ENCODE measurements at regions not wholly inside any gene's neighbourhood (a gene's known extent, or its start where the extent isn't known, plus 50 kb on each side); places are given as distances from the start of the nearest gene placed in this dataset.

- TF ChIP-seq, protein P1, sequence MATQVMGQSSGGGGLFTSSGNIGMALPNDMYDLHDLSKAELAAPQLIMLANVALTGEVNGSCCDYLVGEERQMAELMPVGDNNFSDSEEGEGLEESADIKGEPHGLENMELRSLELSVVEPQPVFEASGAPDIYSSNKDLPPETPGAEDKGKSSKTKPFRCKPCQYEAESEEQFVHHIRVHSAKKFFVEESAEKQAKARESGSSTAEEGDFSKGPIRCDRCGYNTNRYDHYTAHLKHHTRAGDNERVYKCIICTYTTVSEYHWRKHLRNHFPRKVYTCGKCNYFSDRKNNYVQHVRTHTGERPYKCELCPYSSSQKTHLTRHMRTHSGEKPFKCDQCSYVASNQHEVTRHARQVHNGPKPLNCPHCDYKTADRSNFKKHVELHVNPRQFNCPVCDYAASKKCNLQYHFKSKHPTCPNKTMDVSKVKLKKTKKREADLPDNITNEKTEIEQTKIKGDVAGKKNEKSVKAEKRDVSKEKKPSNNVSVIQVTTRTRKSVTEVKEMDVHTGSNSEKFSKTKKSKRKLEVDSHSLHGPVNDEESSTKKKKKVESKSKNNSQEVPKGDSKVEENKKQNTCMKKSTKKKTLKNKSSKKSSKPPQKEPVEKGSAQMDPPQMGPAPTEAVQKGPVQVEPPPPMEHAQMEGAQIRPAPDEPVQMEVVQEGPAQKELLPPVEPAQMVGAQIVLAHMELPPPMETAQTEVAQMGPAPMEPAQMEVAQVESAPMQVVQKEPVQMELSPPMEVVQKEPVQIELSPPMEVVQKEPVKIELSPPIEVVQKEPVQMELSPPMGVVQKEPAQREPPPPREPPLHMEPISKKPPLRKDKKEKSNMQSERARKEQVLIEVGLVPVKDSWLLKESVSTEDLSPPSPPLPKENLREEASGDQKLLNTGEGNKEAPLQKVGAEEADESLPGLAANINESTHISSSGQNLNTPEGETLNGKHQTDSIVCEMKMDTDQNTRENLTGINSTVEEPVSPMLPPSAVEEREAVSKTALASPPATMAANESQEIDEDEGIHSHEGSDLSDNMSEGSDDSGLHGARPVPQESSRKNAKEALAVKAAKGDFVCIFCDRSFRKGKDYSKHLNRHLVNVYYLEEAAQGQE (IDR thresholded peaks at IDR 0.05; ENCODE audit: unreplicated experiment) = no peak
Observed at GRCh38 chr22:17303441-17303839, 65.8 kb upstream of the CECR2 start (continued).

DNA sequence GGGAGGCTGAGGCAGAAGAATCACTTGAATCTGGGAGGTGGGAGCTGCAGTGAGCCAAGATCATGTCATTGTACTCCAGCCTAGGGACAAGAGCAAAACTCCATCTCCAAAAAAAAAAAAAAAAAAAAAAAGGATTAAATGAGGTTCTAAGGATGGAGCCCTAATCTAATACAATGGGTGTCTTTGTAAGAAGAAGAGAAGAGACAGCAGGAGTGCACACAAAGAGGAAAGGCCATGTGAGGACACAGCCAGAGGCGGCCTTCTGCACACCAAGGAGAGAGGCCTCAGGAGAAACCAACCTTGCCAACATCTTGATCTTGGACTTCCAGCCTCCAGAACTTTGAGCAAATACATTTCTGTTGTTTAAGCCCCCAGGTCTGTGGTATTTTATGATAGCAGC is 66.6 kb upstream of the CECR2 start:
- Histone ChIP-seq H3K9me2 (ENCODE audit: insufficient read depth) (0 out of 2 replicates have a peak, but pooled peaks cover 4% of the 10 kb centered on the region), H3K27ac (ENCODE audit: low read depth) (no peak overlapping the region), H3K36me3 (ENCODE audit: insufficient read depth) (no peaks in the 10 kb centered on the region), H2AFZ (no peak overlapping the region), H3K4me3 (no peak overlapping the region), H3K4me2 (no peak overlapping the region), H3K27me3 (ENCODE audit: insufficient read depth) (no peaks in the 10 kb centered on the region), H3K4me1 (ENCODE audit: insufficient read depth) (0 out of 2 replicates have a peak, but pooled peaks cover 3% of the 10 kb centered on the region), H3K79me2 (replicated peaks; ENCODE audit: insufficient read depth) (no peaks in the 10 kb centered on the region), H4K20me1 (replicated peaks; ENCODE audit: insufficient read depth) (no peaks in the 10 kb centered on the region), H3F3A (replicated peaks; ENCODE audit: low read depth) (peaks cover 2% of the 10 kb centered on the region; the same call in 1 of the 2 replicates)
- Mint-ChIP-seq H3K27me3 (ENCODE audit: insufficient read depth, low read depth, poor library complexity) (peaks cover 18% of the 10 kb centered on the region), H3K9me3 (peaks cover 18% of the 10 kb centered on the region), H3K27ac (no peak overlapping the region), H3K4me1 (peaks cover 15% of the 10 kb centered on the region), H3K4me3 (no peak overlapping the region), H3K36me3 (ENCODE audit: low read depth) (peaks cover 9% of the 10 kb centered on the region; the same call in 2 of the 3 replicates)
- DNase-seq (ENCODE audit: low spot score) (no peak), ATAC-seq (no peak)
- TF ChIP-seq EZH2phosphoT487 (IDR thresholded peaks at IDR 0.05; ENCODE audit: unreplicated experiment) = no peak

- Mint-ChIP-seq H3K9me3 (peaks cover 18% of the 10 kb centered on the region), H3K4me3 (no peak overlapping the region), H3K27me3 (ENCODE audit: insufficient read depth, low read depth, poor library complexity) (peaks cover 14% of the 10 kb centered on the region), H3K36me3 (ENCODE audit: low read depth) (peaks cover 9% of the 10 kb centered on the region; the same call in 2 of the 3 replicates), H3K4me1 (peaks cover 2% of the 10 kb centered on the region; the same call in 1 of the 3 replicates), H3K27ac (no peak overlapping the region)
- Histone ChIP-seq H3K79me2 (replicated peaks; ENCODE audit: insufficient read depth) (no peaks in the 10 kb centered on the region), H2AFZ (no peak overlapping the region), H3K9me2 (ENCODE audit: insufficient read depth) (0 out of 2 replicates have a peak, but pooled peaks cover 4% of the 10 kb centered on the region), H3K4me3 (no peak overlapping the region), H3K27me3 (ENCODE audit: insufficient read depth) (no peaks in the 10 kb centered on the region), H3K27ac (ENCODE audit: low read depth) (no peak overlapping the region), H4K20me1 (replicated peaks; ENCODE audit: insufficient read depth) (no peaks in the 10 kb centered on the region), H3K4me1 (ENCODE audit: insufficient read depth) (no peaks in the 10 kb centered on the region), H3K4me2 (no peak overlapping the region), H3K36me3 (ENCODE audit: insufficient read depth) (no peaks in the 10 kb centered on the region), H3F3A (replicated peaks; ENCODE audit: low read depth) (0 out of 2 replicates have a peak, but pooled peaks cover 2% of the 10 kb centered on the region)
- DNase-seq (ENCODE audit: low spot score) = no peak
- no peak for ATAC-seq
- TF ChIP-seq STAT1 (IDR thresholded peaks at IDR 0.05; ENCODE audit: unreplicated experiment) (no peak), POLR2AphosphoS5 (IDR thresholded peaks at IDR 0.05; ENCODE audit: low read depth) (no peak), CREB1 (CRISPR knock-in tag; IDR thresholded peaks at IDR 0.05; ENCODE audit: low read depth) (no peak), ETS1 (IDR thresholded peaks at IDR 0.05) (no peak), JUNB (IDR thresholded peaks at IDR 0.05; ENCODE audit: unreplicated experiment) (no peak), NANOG (IDR thresholded peaks at IDR 0.05; ENCODE audit: borderline replicate concordance) (no peak), ZNF114 (CRISPR knock-in tag; IDR thresholded peaks at IDR 0.05) (no peak), EZH2 (IDR thresholded peaks at IDR 0.05; ENCODE audit: low read depth, unreplicated experiment) (no peak), ZNF331 (CRISPR knock-in tag; IDR thresholded peaks at IDR 0.05; ENCODE audit: low read depth) (no peak), CTCF (conservative IDR thresholded peaks at IDR 0.05; ENCODE audit: low read depth in 2 of 2) (no peak), EZH2phosphoT487 (IDR thresholded peaks at IDR 0.05; ENCODE audit: unreplicated experiment) (no peak)
- TF ChIP-seq, protein P1 (IDR thresholded peaks at IDR 0.05; ENCODE audit: unreplicated experiment) = no peak
Observed at GRCh38 chr22:17300926-17301325, 68.3 kb upstream of the CECR2 start.

Data from GM23338 (cell line).